NT2/D1 (cell line): ENCODE measurements at regions not wholly inside any gene's neighbourhood (a gene's known extent, or its start where the extent isn't known, plus 50 kb on each side); places are given as distances from the start of the nearest gene placed in this dataset.

Experiments
- DNase-seq: peaks from one replicate; pipeline ENCODE4 v3.0.0-alpha.2; 2011; ENCODE audit warnings: low read depth, low spot score
- H3K27me3 ChIP-seq: 2 replicates; pipeline ENCODE4 v1.6.0; 2011; ENCODE audit warnings: mild to moderate bottlenecking; ENCODE audit not compliant: insufficient read length, insufficient read depth
- H3K36me3 ChIP-seq: 2 replicates; pipeline ENCODE4 v1.6.1; 2011; ENCODE audit warnings: mild to moderate bottlenecking, low read length, mixed read lengths; ENCODE audit not compliant: insufficient read depth, insufficient read length
- H3K4me1 ChIP-seq: 2 replicates; pipeline ENCODE4 v1.5.1; 2011; ENCODE audit not compliant: insufficient read depth, insufficient read length
- H3K4me3 ChIP-seq: 2 replicates; pipeline ENCODE4 v1.5.1; 2011; ENCODE audit warnings: low read depth; ENCODE audit not compliant: insufficient read length
- H3K9ac ChIP-seq: 2 replicates; pipeline ENCODE4 v1.6.0; 2011; ENCODE audit warnings: low read depth; ENCODE audit not compliant: insufficient read length
- H3K9me3 ChIP-seq: 2 replicates; pipeline ENCODE4 v1.5.1; 2011; ENCODE audit warnings: mild to moderate bottlenecking, low read length; ENCODE audit not compliant: insufficient read depth
- SUZ12 ChIP-seq: IDR thresholded peaks from 2 replicates; pipeline ENCODE4 v1.6.1; 2011; ENCODE audit not compliant: insufficient read length, insufficient read depth; ENCODE audit errors: extremely low read depth
- YY1 ChIP-seq: IDR thresholded peaks from 2 replicates; pipeline ENCODE4 v1.6.1; 2011; ENCODE audit not compliant: insufficient read length, insufficient read depth
- ZNF274 ChIP-seq: IDR thresholded peaks from 2 replicates; pipeline ENCODE4 v1.6.1; 2011; ENCODE audit warnings: mild to moderate bottlenecking, low read depth, low read length

DNA sequence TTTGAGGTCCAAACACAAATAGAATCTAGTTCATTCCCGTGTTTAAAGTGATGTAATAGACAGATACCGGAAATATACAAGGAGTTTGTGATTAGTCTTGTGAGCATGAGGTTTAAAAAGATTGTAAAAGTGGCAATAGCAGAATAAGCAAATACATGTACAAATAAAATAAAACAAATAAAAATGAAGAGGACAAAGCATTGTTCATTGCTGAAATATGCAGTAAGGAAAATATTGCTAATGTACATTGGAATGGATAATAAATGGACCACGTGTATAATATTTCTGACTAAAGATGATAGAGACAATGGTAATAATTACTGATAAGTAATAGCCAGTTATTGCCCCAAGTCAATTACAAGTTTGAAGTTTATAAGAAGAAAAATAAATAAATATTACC is 75.6 kb upstream of the RTL1 start:
- no peak overlapping the region for H3K9ac ChIP-seq
- no peaks in the 10 kb centered on the region for H3K36me3 ChIP-seq
- no peak for DNase-seq
- no peak for TF ChIP-seq YY1
- TF ChIP-seq SUZ12, result no peak
- TF ChIP-seq ZNF274, result no peak
- H3K9me3 ChIP-seq, result no peaks in the 10 kb centered on the region
- no peaks in the 10 kb centered on the region for H3K27me3 ChIP-seq
- H3K4me1 ChIP-seq, result no peaks in the 10 kb centered on the region
- H3K4me3 ChIP-seq, result no peak overlapping the region

DNA sequence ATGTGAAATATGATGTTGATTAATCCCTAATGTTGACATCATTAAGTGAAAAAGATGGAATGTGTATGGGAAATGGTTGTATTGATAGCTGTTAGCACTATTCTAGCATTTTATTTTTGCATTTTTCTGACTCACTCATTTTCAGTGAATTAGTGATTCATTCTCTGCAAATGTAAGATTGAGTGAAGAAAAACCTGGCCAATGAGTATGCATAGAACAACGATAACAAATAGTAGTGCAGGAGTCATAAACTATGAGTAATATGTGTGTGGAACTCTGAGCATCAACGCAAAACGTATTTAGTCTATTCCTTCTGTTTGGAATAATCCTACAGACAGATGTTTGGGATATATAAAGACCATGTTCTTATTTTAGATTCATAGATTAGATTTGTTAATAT is 76.3 kb upstream of the RTL1 start:
- no peak for DNase-seq

DNA sequence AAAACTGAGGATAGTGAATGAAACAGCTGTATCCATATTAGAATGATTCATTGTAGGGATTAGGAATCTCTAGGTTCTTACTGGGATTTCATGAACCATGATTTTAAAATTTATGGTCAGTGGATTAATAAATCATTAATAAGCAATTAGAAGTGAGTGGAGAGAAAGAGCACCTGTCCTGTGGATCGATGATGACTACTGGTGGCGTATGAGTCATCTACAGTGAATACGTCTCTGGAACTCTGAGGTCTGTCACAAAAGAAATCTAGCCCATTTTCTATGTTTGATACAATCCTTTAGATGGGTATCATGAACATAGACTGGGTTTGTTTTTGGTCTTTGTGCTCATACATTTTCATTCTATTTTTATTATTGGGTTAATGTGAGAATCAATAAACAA is 77.3 kb upstream of the RTL1 start:
- TF ChIP-seq SUZ12 (no peak), ZNF274 (no peak), YY1 (no peak)
- Histone ChIP-seq H3K36me3 (no peaks in the 10 kb centered on the region), H3K4me1 (no peaks in the 10 kb centered on the region), H3K4me3 (no peak overlapping the region), H3K27me3 (no peaks in the 10 kb centered on the region), H3K9me3 (no peaks in the 10 kb centered on the region), H3K9ac (no peak overlapping the region)
- DNase-seq, result no peak

More for the DNA sequence above, 76.3 kb upstream of the RTL1 start:
- no peaks in the 10 kb centered on the region for H3K9me3 ChIP-seq
- no peaks in the 10 kb centered on the region for H3K36me3 ChIP-seq
- no peak for TF ChIP-seq SUZ12
- TF ChIP-seq YY1, result no peak
- TF ChIP-seq ZNF274, result no peak
- H3K9ac ChIP-seq, result no peak overlapping the region
- H3K27me3 ChIP-seq, result no peaks in the 10 kb centered on the region
- H3K4me3 ChIP-seq, result no peak overlapping the region
- no peaks in the 10 kb centered on the region for H3K4me1 ChIP-seq

DNA sequence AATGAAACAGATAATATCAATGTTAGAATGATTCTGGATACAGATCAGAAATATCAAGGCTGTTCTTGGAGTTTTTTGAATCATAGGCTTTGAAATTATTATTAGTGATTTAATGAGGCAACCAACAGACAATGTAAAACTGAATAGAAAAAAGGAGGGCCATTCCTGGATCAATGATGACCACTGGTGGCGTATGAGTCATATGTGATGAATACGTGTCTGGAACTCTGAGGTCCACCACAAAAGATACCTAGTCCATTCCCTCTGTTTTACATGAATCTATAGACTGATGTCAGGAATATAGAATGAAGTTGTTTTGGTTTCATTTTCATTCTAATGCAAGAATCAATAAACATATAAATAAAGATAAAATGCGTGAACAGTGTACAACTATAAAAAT is 78.3 kb upstream of the RTL1 start:
- Histone ChIP-seq H3K4me1 (no peaks in the 10 kb centered on the region), H3K27me3 (no peaks in the 10 kb centered on the region), H3K4me3 (no peak overlapping the region), H3K36me3 (no peaks in the 10 kb centered on the region), H3K9me3 (no peaks in the 10 kb centered on the region), H3K9ac (no peak overlapping the region)
- no peak for TF ChIP-seq ZNF274
- no peak for TF ChIP-seq SUZ12
- no peak for TF ChIP-seq YY1
- DNase-seq, result no peak

DNA sequence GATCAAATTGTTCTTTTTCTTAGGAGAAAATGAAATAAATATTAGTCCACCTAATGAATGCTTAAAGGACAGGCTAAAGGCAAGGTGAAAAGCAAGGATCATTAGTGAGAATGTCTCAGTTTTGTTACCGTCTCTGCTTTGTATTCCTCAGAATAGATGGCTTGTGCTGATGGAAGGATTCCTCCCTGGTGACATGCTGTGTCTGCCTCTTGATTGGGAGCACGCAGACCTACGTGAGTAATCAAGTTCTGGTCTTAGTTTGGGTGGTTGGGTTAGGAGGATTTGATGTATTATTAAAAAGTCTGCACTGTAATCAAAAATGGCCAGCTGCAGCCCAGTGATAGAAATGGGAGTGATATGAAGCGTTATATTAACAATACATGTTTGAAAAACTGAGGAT is 78.8 kb upstream of the RTL1 start:
- no peak overlapping the region for H3K9ac ChIP-seq
- no peaks in the 10 kb centered on the region for H3K36me3 ChIP-seq

DNA sequence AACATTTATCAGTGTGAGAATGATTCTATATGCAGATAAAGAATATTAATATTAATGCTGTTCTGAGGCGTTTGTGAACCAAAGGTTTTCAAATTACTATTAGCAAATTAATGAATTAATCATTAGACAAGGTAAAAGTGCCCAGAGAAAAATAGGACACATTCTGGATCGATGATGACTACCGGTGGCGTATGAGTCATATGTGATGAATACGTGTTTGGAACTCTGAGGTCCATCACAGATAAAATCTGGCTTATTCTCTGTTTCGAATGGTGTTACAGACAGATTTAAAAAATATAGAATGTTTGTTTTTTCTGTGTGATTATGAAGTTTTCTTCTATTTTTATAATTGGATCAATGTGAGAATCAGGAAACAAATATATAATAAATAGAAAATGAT is 79.2 kb upstream of the RTL1 start:
- H3K9me3 ChIP-seq, result no peaks in the 10 kb centered on the region
- TF ChIP-seq ZNF274 (no peak), SUZ12 (no peak), YY1 (no peak)
- no peaks in the 10 kb centered on the region for H3K27me3 ChIP-seq
- no peak for DNase-seq
- H3K4me3 ChIP-seq, result no peak overlapping the region
- no peaks in the 10 kb centered on the region for H3K4me1 ChIP-seq
- H3K9ac ChIP-seq, result no peak overlapping the region
- H3K36me3 ChIP-seq, result no peaks in the 10 kb centered on the region

More for the DNA sequence above, 78.8 kb upstream of the RTL1 start:
- H3K4me1 ChIP-seq, result no peaks in the 10 kb centered on the region
- H3K27me3 ChIP-seq, result no peaks in the 10 kb centered on the region
- TF ChIP-seq ZNF274 (no peak), YY1 (no peak), SUZ12 (no peak)
- no peak overlapping the region for H3K4me3 ChIP-seq
- no peak for DNase-seq
- H3K9me3 ChIP-seq, result no peaks in the 10 kb centered on the region

DNA sequence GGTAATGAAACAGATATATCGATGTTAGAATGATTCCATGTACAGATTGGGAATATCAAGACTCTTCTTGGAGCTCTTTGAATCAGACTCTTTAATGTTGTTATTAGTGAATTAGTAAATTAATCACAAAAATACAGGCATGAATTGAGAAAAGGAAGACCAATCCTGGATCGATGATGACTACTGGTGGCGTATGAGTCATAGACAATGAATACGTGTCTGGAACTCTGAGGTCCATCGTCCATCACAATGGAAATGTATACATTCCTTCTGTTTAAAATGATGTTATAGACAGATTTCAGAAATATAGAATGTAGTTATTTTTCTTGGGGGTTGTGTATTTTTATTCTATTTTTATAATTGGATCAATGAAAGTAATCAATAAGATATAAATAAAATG is 80.2 kb upstream of the RTL1 start:
- TF ChIP-seq SUZ12 (no peak), YY1 (no peak), ZNF274 (no peak)
- Histone ChIP-seq H3K4me3 (no peak overlapping the region), H3K9me3 (no peaks in the 10 kb centered on the region), H3K36me3 (no peaks in the 10 kb centered on the region), H3K27me3 (no peaks in the 10 kb centered on the region), H3K9ac (no peak overlapping the region), H3K4me1 (no peaks in the 10 kb centered on the region)
- DNase-seq, result no peak

DNA sequence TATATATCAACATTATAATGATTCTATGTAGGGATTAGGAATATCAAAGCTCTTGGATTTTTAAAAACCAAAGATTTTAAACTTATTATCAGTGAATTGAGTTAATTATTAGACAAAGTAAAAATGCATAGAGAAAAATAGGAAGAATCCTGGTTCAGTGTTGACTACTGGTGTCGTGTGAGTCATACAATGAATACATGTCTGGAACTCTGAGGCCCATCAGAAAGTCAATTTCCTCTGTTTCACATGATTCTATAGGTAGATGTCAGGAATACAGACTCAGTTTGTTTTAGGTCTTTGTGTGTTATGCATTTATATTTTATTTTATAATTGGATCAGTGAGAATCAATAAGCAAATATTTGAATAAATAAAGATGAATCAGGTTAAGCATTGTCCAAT is 84.5 kb upstream of the RTL1 start:
- H3K27me3 ChIP-seq, result no peaks in the 10 kb centered on the region
- no peaks in the 10 kb centered on the region for H3K36me3 ChIP-seq
- H3K4me3 ChIP-seq, result no peak overlapping the region
- no peak overlapping the region for H3K9ac ChIP-seq
- TF ChIP-seq ZNF274 (no peak), SUZ12 (no peak), YY1 (no peak)
- no peak for DNase-seq
- H3K9me3 ChIP-seq, result no peaks in the 10 kb centered on the region
- H3K4me1 ChIP-seq, result no peaks in the 10 kb centered on the region
